ENCODE measurements at regions not wholly inside any gene's neighbourhood (a gene's known extent, or its start where the extent isn't known, plus 50 kb on each side); places are given as distances from the start of the nearest gene placed in this dataset.

GRCh38 chr6:126264265-126264664, 75.7 kb upstream of the CENPW start:
- Histone ChIP-seq H3K4me1 (peaks cover 0 to 6% (median 1%) of the 10 kb centered on the region in 4 donors), H3K4me3 (no peak overlapping the region), H3K27ac (no peak overlapping the region), H3K27me3 (no peaks in the 10 kb centered on the region), H3K36me3 (no peaks in the 10 kb centered on the region), H3K9me3 (peaks cover 0 to 17% (median 3%) of the 10 kb centered on the region in 3 donors)
- intact Hi-C loops (cut with DNase I; ENCODE audit: low total_unique reads), result no loop called here
- TF ChIP-seq CTCF (IDR thresholded peaks at IDR 0.05), result no peak
- DNase-seq, result no peak

- Histone ChIP-seq H3K36me3 (no peaks in the 10 kb centered on the region), H3K27ac (no peak overlapping the region), H3K27me3 (no peaks in the 10 kb centered on the region), H3K4me3 (no peak overlapping the region), H3K4me1 (peaks cover 0 to 6% (median 1%) of the 10 kb centered on the region in 4 donors), H3K9me3 (no peaks in the 10 kb centered on the region)
- no peak for DNase-seq
- no peak for TF ChIP-seq CTCF (IDR thresholded peaks at IDR 0.05)
- intact Hi-C loops (cut with DNase I; ENCODE audit: low total_unique reads), result no loop called here
These were observed 73.3 kb upstream of the CENPW start for GRCh38 chr6:126266664-126267063.

GRCh38 chr6:126267626-126268025, 72.3 kb upstream of the CENPW start:
- Histone ChIP-seq H3K27me3 (no peaks in the 10 kb centered on the region), H3K9me3 (no peaks in the 10 kb centered on the region), H3K36me3 (no peaks in the 10 kb centered on the region), H3K4me1 (peaks cover 0 to 6% (median 1%) of the 10 kb centered on the region in 4 donors), H3K4me3 (no peak overlapping the region), H3K27ac (no peak overlapping the region)
- intact Hi-C loops (cut with DNase I; ENCODE audit: low total_unique reads), result no loop called here
- no peak for TF ChIP-seq CTCF (IDR thresholded peaks at IDR 0.05)
- no peak for DNase-seq

- H3K36me3 ChIP-seq, result no peaks in the 10 kb centered on the region
- peaks cover 0 to 6% (median 1%) of the 10 kb centered on the region in 4 donors for H3K4me1 ChIP-seq
- intact Hi-C loops (cut with DNase I; ENCODE audit: low total_unique reads), result no loop called here
- H3K9me3 ChIP-seq, result no peaks in the 10 kb centered on the region
- no peak overlapping the region for H3K27ac ChIP-seq
- TF ChIP-seq CTCF (IDR thresholded peaks at IDR 0.05), result no peak
- DNase-seq, result no peak
- H3K27me3 ChIP-seq, result no peaks in the 10 kb centered on the region
- H3K4me3 ChIP-seq, result no peak overlapping the region
These were observed 71.8 kb upstream of the CENPW start for GRCh38 chr6:126268092-126268491.

GRCh38 chr6:126280287-126280686, 59.6 kb upstream of the CENPW start:
- no peaks in the 10 kb centered on the region for H3K27me3 ChIP-seq
- no peak for TF ChIP-seq CTCF (IDR thresholded peaks at IDR 0.05)
- H3K27ac ChIP-seq, result no peak overlapping the region
- no peaks in the 10 kb centered on the region for H3K36me3 ChIP-seq
- H3K4me1 ChIP-seq, result no peaks in the 10 kb centered on the region
- intact Hi-C loops (cut with DNase I; ENCODE audit: low total_unique reads), result no loop called here
- H3K9me3 ChIP-seq, result no peaks in the 10 kb centered on the region
- no peak for DNase-seq
- H3K4me3 ChIP-seq, result no peak overlapping the region

- Histone ChIP-seq H3K4me1 (no peaks in the 10 kb centered on the region), H3K27ac (no peak overlapping the region), H3K36me3 (no peaks in the 10 kb centered on the region), H3K27me3 (no peaks in the 10 kb centered on the region), H3K4me3 (no peak overlapping the region), H3K9me3 (no peaks in the 10 kb centered on the region)
- TF ChIP-seq CTCF (IDR thresholded peaks at IDR 0.05), result no peak
- no peak for DNase-seq
- intact Hi-C loops (cut with DNase I; ENCODE audit: low total_unique reads), result no loop called here
These were observed 54.0 kb upstream of the CENPW start for GRCh38 chr6:126285871-126286365.
